HepG2 (cell line): ENCODE measurements at regions not wholly inside any gene's neighbourhood (a gene's known extent, or its start where the extent isn't known, plus 50 kb on each side); places are given as distances from the start of the nearest gene placed in this dataset.

ENCODE experiments used
- ATAC-seq: fragments of 200-7000 bp; cut with Tn5 transposase; 3 replicates; pipeline ENCODE4 v1.9.1; 2020; ENCODE audit warnings: mild to moderate bottlenecking, moderate library complexity
- BruUV-seq: library from RNA; stranded (reverse); fragments of 400-500 nt; replicated peaks from 2 replicates; lab custom pipeline; 2021; lab: Mats Ljungman, UMichigan
- CTCF ChIA-PET: fragments of 300-600 bp; formaldehyde crosslinking; extraction: SDS; loops from one replicate; lab custom pipeline; 2021; ENCODE audit warnings: low total read pairs, inconsistent platforms, low intra/inter-chr PET ratio; lab: Yijun Ruan, JAX
- POLR2A ChIA-PET: fragments of 350-600 bp; sonication (Branson Sonifier 250); formaldehyde crosslinking; loops from one replicate; lab custom pipeline; 2020; ENCODE audit warnings: antibody characterized with exemption, inconsistent platforms; lab: Yijun Ruan, JAX
- DNase-seq: peaks from one replicate; pipeline ENCODE4 v3.0.0-alpha.2; 2015; ENCODE audit warnings: low spot score
- FAIRE-seq: peaks from 3 replicates; lab custom pipeline; 2011; peaks lifted over from hg19 to GRCh38; lab: Jason Lieb, UNC
- H2AFZ ChIP-seq: one replicate; pipeline ENCODE4 v1.6.1; 2011; ENCODE audit warnings: low read length, inconsistent platforms
- H3K27ac ChIP-seq: fragments of 300-600 bp; 3 replicates; pipeline ENCODE4 v1.8.0; 2011; ENCODE audit warnings: mixed run types, mild to moderate bottlenecking, mixed read lengths, low read length, inconsistent platforms; ENCODE audit not compliant: insufficient read depth; ENCODE audit errors: extremely low read length
- H3K27me3 ChIP-seq, 2 experiments: fragments of 200-600 bp in 1 of 2; 2 replicates in 1 of 2; 3 replicates in 1 of 2; pipeline versions ENCODE4 v1.6.0 to v1.8.0; 2011; ENCODE audit warnings: low read length in 2 of 2, mild to moderate bottlenecking in 2 of 2, moderate library complexity in 2 of 2, inconsistent platforms in 1 of 2; ENCODE audit not compliant: insufficient read depth in 2 of 2, control insufficient read depth in 1 of 2
- H3K36me3 ChIP-seq, 2 experiments: fragments of 200-600 bp in 1 of 2; replicated peaks in 1 of 2; 2 replicates in 1 of 2; 3 replicates in 1 of 2; pipeline versions ENCODE4 v1.5.1 to v1.8.0; 2011; ENCODE audit warnings: low read length in 2 of 2, inconsistent platforms in 1 of 2; ENCODE audit not compliant: insufficient read depth in 2 of 2, control insufficient read depth in 1 of 2
- H3K4me1 ChIP-seq: 2 replicates; pipeline ENCODE4 v1.5.1; 2012; ENCODE audit warnings: low read length, inconsistent platforms; ENCODE audit not compliant: insufficient read depth
- H3K4me2 ChIP-seq: 2 replicates; pipeline ENCODE4 v1.6.0; 2011; ENCODE audit warnings: low read depth, low read length, inconsistent platforms
- H3K4me3 ChIP-seq, 3 experiments: fragments of 200-600 bp in 1 of 3; sonication (generic), shearing (Covaris generic) in 1 of 3; replicated peaks in 1 of 3; 2 replicates each; pipeline ENCODE4 v1.5.1; 2011 to 2016; ENCODE audit warnings: low read length in 3 of 3, inconsistent platforms in 2 of 3, low read depth in 2 of 3, mild to moderate bottlenecking in 2 of 3, control low read depth in 1 of 3, mixed read lengths in 1 of 3; ENCODE audit not compliant: insufficient read depth in 1 of 3
- H3K79me2 ChIP-seq: one replicate; pipeline ENCODE4 v1.6.1; 2011; ENCODE audit warnings: low read length, inconsistent platforms; ENCODE audit not compliant: insufficient read depth
- H3K9ac ChIP-seq: 2 replicates; pipeline ENCODE4 v1.6.0; 2011; ENCODE audit warnings: mild to moderate bottlenecking, low read depth, low read length, inconsistent platforms; ENCODE audit not compliant: insufficient read depth
- H3K9me3 ChIP-seq: 2 replicates; pipeline ENCODE4 v1.5.1; 2012; ENCODE audit warnings: mild to moderate bottlenecking, low read length
- H4K20me1 ChIP-seq: 2 replicates; pipeline ENCODE4 v1.6.0; 2011; ENCODE audit warnings: inconsistent platforms, mild to moderate bottlenecking, low read length, moderate library complexity; ENCODE audit not compliant: insufficient read depth
- ATF1 ChIP-seq: IDR thresholded peaks from 2 replicates; pipeline ENCODE4 v1.6.1; 2016; ENCODE audit warnings: mild to moderate bottlenecking, control low read depth
- BRD4 ChIP-seq: sonication (generic); formaldehyde crosslinking; IDR thresholded peaks from 2 replicates; pipeline ENCODE4 v1.4.0; 2020; ENCODE audit warnings: missing genetic modification reagents
- GATAD1 ChIP-seq: IDR thresholded peaks from 2 replicates; pipeline ENCODE4 v1.6.1; 2016; ENCODE audit warnings: missing genetic modification reagents, missing compliant biosample characterization
- HNF1B ChIP-seq: sonication (generic); formaldehyde crosslinking; IDR thresholded peaks from 2 replicates; pipeline ENCODE4 v1.5.1; 2020; ENCODE audit warnings: mild to moderate bottlenecking, moderate library complexity, missing genetic modification reagents
- HNRNPK ChIP-seq: fragments of 200-400 bp; formaldehyde crosslinking; IDR thresholded peaks from 2 replicates; pipeline ENCODE4 v1.6.1; 2018; ENCODE audit warnings: low read length, low read depth, moderate library complexity, mild to moderate bottlenecking; ENCODE audit not compliant: poor library complexity, severe bottlenecking
- WGBS: methylation state at CpG from one replicate; pipeline ENCODE4 v1.1.6; 2017; ENCODE audit warnings: low lambda C conversion rate; 5-methylcytosine and 5-hydroxymethylcytosine counted together
- in situ Hi-C: cut with HindIII; loops from 2 replicates; pipeline ENCODE4 v1.10.0; 2017; ENCODE audit warnings: low pct_unique_long_range_greater_than_20kb; ENCODE audit not compliant: extremely low pct_ligation_motif_present
- intact Hi-C: fragments of 100-400 bp; cut with micrococcal nuclease; formaldehyde crosslinking; loops from one replicate; pipeline ENCODE4 v1.10.0; 2022; ENCODE audit not compliant: unreplicated experiment

DNA sequence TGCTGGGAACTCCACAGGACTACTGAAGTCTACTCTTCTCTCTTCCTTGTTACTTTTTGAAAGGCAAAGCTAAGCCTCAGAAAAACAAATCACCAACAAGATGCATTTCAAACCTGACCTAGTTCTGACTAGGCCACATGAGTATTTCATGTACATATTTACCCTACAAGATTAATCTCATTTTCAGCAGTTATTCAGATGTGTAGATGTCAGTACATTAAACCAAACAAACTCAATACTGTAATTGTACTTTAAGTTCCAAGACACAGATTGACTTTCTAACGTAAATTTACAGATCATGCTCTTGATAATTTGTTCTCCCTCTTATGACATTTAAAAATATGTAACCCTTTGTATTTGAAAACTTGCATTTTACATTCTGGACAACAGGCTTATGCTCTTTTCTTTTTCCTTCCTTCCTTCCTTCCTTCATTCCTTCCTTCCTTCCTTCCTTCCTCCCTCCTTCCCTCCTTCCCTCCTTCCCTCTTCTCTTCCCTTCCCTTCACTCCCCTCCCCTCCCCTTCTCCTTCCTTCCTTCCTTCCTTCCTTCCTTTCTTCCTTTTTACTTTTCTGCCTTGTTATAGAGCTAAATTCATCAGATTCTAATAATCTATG is 1653.4 kb downstream of the EFNA5 start:
- POLR2A ChIA-PET = no interaction called here
- Histone ChIP-seq H3K27ac (no peak overlapping the region), H2AFZ (no peak overlapping the region), H4K20me1 (no peaks in the 10 kb centered on the region), H3K79me2 (no peaks in the 10 kb centered on the region), H3K4me2 (no peak overlapping the region), H3K36me3 (no peaks in the 10 kb centered on the region), H3K4me3 (no peak overlapping the region), H3K27me3 (no peaks in the 10 kb centered on the region), H3K9me3 (no peaks in the 10 kb centered on the region), H3K9ac (no peak overlapping the region), H3K4me1 (no peaks in the 10 kb centered on the region)
- TF ChIP-seq ATF1 (CRISPR knock-in tag) (no peak), HNRNPK (peak; percentile 53)
- in situ Hi-C loops (no loop called here), intact Hi-C loops (no loop called here)
- DNase-seq = no peak
- ATAC-seq = no peak
- no peak for FAIRE-seq
- CTCF ChIA-PET = no interaction called here
- BruUV-seq = no TSS peak
- 8% methylated on average over 1 of the region's 1 CpG for WGBS

DNA sequence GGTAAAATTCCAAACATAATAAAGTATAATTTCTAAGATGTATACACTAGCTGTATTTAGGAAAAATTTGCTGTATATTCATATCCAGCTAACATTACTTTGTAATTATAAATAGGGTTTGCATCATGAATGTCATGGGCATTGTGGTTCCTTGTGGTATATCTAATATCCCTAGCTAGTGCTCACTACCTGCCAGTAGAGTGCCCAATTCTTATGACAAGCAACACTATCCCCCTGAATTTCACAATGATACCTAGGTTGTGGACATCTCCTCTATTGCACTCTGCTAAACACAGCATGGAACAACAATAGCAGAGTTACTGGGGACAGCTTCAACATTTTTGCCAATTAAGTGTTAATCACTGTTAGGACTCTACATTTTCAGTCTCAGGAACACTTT is 1656.5 kb downstream of the EFNA5 start:
- CTCF ChIA-PET = no interaction called here
- POLR2A ChIA-PET = no interaction called here
- intact Hi-C loops = no loop called here
- Histone ChIP-seq H3K4me3 (no peak overlapping the region), H3K79me2 (no peaks in the 10 kb centered on the region), H3K4me1 (no peaks in the 10 kb centered on the region), H3K9me3 (no peaks in the 10 kb centered on the region), H3K9ac (no peak overlapping the region), H3K27me3 (no peaks in the 10 kb centered on the region), H3K4me2 (no peak overlapping the region), H3K27ac (no peak overlapping the region), H3K36me3 (no peaks in the 10 kb centered on the region), H2AFZ (no peak overlapping the region)
- ATAC-seq (no peak), FAIRE-seq (no peak)
- TF ChIP-seq GATAD1 (no peak), BRD4 (CRISPR knock-in tag) (no peak), HNF1B (no peak)
- TF ChIP-seq, all 625 proteins: peak for 0
- BruUV-seq = no TSS peak
- in situ Hi-C loops = no loop called here
- no peaks in the 10 kb centered on the region for H4K20me1 ChIP-seq
- no peak for DNase-seq
